ENCODE measurements at regions not wholly inside any gene's neighbourhood (a gene's known extent, or its start where the extent isn't known, plus 50 kb on each side); places are given as distances from the start of the nearest gene placed in this dataset.

DNA sequence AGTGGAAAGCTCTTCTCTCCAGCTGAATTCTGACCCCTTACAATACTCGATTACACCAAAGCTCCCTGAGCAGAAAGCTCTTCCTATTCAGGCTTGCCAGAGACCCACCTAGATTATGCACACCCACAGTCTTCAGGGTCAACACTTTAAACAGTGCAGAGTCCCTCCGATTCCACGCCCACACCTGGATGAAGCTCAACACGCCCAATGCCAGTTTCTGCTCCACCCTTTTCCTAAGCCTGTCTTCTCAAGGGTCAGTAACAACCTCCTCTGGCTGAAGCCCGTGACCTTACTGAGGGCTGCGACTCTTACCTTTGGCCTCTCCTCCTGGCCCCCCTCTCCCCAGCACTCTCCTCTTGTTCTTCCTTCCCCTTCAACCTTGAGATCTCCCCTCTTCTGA lies 492.0 kb upstream of the SALL3 start (continued):
- TF ChIP-seq, protein P1, sequence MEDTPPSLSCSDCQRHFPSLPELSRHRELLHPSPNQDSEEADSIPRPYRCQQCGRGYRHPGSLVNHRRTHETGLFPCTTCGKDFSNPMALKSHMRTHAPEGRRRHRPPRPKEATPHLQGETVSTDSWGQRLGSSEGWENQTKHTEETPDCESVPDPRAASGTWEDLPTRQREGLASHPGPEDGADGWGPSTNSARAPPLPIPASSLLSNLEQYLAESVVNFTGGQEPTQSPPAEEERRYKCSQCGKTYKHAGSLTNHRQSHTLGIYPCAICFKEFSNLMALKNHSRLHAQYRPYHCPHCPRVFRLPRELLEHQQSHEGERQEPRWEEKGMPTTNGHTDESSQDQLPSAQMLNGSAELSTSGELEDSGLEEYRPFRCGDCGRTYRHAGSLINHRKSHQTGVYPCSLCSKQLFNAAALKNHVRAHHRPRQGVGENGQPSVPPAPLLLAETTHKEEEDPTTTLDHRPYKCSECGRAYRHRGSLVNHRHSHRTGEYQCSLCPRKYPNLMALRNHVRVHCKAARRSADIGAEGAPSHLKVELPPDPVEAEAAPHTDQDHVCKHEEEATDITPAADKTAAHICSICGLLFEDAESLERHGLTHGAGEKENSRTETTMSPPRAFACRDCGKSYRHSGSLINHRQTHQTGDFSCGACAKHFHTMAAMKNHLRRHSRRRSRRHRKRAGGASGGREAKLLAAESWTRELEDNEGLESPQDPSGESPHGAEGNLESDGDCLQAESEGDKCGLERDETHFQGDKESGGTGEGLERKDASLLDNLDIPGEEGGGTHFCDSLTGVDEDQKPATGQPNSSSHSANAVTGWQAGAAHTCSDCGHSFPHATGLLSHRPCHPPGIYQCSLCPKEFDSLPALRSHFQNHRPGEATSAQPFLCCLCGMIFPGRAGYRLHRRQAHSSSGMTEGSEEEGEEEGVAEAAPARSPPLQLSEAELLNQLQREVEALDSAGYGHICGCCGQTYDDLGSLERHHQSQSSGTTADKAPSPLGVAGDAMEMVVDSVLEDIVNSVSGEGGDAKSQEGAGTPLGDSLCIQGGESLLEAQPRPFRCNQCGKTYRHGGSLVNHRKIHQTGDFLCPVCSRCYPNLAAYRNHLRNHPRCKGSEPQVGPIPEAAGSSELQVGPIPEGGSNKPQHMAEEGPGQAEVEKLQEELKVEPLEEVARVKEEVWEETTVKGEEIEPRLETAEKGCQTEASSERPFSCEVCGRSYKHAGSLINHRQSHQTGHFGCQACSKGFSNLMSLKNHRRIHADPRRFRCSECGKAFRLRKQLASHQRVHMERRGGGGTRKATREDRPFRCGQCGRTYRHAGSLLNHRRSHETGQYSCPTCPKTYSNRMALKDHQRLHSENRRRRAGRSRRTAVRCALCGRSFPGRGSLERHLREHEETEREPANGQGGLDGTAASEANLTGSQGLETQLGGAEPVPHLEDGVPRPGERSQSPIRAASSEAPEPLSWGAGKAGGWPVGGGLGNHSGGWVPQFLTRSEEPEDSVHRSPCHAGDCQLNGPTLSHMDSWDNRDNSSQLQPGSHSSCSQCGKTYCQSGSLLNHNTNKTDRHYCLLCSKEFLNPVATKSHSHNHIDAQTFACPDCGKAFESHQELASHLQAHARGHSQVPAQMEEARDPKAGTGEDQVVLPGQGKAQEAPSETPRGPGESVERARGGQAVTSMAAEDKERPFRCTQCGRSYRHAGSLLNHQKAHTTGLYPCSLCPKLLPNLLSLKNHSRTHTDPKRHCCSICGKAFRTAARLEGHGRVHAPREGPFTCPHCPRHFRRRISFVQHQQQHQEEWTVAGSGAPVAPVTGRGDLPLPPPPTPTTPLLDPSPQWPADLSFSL (CRISPR knock-in tag; IDR thresholded peaks at IDR 0.05): no peak
- TF ChIP-seq KDM1A (CRISPR knock-in tag; IDR thresholded peaks at IDR 0.05) (no peak), FOXP1 (IDR thresholded peaks at IDR 0.05) (no peak), FOXP1 (CRISPR knock-in tag; IDR thresholded peaks at IDR 0.05) (no peak), ZNF205 (CRISPR knock-in tag; IDR thresholded peaks at IDR 0.05) (no peak), CBX5 (CRISPR knock-in tag; IDR thresholded peaks at IDR 0.05; ENCODE audit: borderline replicate concordance) (no peak), SNAPC2 (CRISPR knock-in tag; IDR thresholded peaks at IDR 0.05) (no peak)
- TF ChIP-seq, protein P2, sequence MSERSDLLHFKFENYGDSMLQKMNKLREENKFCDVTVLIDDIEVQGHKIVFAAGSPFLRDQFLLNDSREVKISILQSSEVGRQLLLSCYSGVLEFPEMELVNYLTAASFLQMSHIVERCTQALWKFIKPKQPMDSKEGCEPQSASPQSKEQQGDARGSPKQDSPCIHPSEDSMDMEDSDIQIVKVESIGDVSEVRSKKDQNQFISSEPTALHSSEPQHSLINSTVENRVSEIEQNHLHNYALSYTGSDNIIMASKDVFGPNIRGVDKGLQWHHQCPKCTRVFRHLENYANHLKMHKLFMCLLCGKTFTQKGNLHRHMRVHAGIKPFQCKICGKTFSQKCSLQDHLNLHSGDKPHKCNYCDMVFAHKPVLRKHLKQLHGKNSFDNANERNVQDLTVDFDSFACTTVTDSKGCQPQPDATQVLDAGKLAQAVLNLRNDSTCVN (CRISPR knock-in tag; IDR thresholded peaks at IDR 0.05; ENCODE audit: borderline replicate concordance): no peak

Measured in HepG2 (cell line).